Activated CD8-positive, alpha-beta memory T cell treated with anti-CD3 and anti-CD28 coated beads, Interleukin-2, amount 50 U/mL, for 48 hours (primary cell): ENCODE measurements at regions not wholly inside any gene's neighbourhood (a gene's known extent, or its start where the extent isn't known, plus 50 kb on each side); places are given as distances from the start of the nearest gene placed in this dataset.
A peak's percentile ranks its signal among the peaks of the same experiment; 100 is the strongest.
"Not testable (repeated sequence)": the region's sequence is repeated elsewhere in the genome, so short reads cannot be mapped to it uniquely, and the experiment has no call there.

Experiments
- DNase-seq: peaks from one replicate; pipeline ENCODE4 v3.0.0-alpha.2; 2020

DNA sequence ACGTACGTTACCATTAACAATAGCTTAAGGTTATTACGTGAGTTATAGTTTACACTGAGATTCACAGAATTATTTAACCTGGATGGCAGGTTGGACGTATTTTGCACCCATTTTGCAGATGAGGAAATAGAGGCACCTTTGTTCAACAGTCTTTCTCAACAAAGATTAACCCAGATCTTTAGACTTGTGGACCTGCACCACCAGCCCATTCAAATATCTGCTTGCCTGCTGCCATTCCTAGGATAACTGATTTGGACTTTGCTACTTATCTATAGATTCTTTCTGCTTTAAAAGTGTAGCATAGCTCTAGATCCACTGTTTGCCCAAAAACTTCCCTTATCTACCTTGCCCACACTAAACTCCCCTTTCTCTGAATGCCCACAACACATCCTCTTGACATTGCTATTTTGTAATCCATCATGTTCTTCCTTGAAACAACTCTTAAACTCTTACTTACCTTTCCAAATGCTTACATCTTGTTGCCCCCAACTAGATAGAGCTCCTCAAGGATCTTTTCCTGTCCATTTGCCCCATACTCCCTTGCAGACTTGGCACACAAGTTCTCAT lies 56.4 kb upstream of the TNFAIP3 start:
- DNase-seq, result no peak

- peak; percentile 85 for DNase-seq
These were observed 55.7 kb upstream of the TNFAIP3 start for GRCh38 chr6:137811121-137811915.

- no peak for DNase-seq
These were observed 55.0 kb upstream of the TNFAIP3 start for GRCh38 chr6:137811916-137812553.

DNA sequence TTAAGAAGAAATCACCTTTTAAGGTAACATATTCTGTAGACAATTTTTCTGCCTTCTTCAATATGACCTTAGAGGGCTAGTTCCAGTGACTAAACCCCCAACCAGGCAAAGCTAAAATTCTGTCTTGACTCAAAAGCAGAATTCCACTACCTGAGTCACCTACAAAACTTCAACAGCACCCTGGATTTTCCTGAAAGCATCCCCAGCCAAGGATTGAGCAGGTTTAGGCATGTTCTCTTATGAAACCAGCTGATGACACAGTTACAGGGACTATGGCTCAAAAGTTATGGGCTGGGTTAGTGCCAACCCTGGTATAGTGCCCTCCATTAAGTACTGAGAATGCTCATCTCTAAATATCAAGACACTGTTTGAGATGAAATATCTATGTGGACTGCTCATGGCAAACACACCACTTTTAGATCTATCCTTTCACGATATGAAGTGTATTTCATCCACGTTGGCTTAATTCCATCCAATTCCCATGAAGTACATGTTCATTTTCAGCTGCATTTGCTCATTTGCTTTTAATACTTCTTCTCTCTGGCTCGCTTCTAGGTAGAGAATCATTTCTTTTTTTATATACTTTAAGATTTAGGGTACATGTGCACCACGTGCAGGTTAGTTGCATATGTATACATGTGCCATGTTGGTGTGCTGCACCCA lies 53.6 kb upstream of the TNFAIP3 start:
- DNase-seq, result no peak

DNA sequence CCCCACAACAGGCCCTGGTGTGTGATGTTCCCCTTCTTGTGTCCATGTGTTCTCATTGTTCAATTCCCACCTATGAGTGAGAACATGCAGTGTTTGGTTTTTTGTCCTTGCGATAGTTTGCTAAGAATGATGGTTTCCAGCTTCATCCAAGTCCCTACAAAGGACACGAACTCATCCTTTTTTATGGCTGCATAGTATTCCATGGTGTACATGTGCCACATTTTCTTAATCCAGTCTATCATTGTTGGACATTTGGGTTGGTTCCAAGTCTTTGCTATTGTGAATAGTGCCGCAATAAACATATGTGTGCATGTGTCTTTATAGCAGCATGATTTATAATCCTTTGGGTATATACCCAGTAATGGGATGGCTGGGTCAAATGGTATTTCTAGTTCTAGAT lies 53.0 kb upstream of the TNFAIP3 start:
- DNase-seq, result not testable (repeated sequence)

DNA sequence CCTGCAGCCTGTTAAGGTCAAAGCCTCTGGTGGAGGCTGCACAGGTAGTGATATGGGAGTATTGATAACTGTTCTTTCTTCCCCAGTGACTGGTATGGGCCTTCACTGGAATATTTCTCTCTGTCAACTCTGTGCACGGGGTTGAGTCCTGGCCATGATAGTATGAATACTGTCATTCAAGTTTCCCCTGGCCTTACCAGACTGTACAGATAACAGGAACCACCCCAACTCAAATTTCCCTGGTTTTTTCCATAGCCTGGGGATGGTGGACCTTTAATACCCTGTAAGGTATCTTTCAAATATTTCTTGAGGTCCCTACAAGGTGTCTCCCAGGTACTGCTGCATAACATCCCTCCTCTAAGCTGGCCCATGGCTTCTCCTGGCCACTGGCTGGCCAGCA lies 51.4 kb upstream of the TNFAIP3 start:
- no peak for DNase-seq

- DNase-seq, result no peak
These were observed 50.9 kb upstream of the TNFAIP3 start for GRCh38 chr6:137816133-137816579.

DNA sequence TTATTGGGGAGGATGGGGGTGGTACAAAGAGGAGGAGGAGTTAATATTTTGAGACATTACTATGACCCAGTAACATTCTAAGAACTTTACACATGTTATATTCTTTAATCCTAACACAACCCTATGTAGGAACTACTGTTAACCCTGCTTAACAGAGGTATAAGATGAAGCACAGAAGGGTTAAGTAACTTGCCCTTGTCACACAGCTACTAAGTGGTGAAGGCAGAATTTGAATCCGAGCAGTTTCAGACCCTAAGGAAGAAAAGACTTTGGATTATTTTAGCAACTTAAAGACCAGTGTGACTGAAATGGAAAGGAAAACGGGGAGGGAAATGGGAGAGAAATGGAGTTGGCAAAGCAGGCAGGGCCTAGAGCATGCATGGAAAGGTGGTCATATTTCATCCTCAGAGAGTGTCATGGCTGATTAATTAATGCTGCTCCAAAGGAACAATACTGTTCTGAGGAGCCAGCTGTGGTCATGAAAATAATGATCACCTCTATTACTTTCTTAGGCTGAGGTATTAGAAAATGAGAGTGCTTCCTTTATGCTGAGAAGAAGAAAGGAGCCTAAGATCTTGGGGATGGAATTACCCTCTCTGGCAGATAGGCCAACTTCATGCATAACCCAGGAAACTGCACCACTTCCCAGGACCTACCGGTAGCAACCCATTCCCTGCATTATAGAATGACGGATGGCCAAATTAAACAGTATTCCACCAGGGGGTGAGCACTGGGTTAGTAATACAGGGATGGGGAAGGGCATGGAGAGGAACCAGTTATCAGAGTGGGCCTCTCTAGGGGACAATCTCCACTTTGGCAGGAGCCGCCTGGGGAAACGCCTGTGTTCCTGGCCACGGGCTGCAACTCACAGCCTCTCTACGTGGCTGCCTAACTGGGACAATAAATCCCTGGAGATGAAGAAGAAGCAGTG lies 50.1 kb upstream of the TNFAIP3 start:
- DNase-seq, result no peak
